GM23338 (cell line): ENCODE measurements at regions not wholly inside any gene's neighbourhood (a gene's known extent, or its start where the extent isn't known, plus 50 kb on each side); places are given as distances from the start of the nearest gene placed in this dataset.

ENCODE experiments used
- ATAC-seq: fragments of 200-7000 bp; cut with Tn5 transposase; 3 replicates; pipeline ENCODE4 v1.9.1; 2020
- DNase-seq: peaks from one replicate; pipeline ENCODE4 v3.0.0-alpha.2; 2015; ENCODE audit warnings: low spot score
- H2AFZ ChIP-seq: fragments of 200-600 bp; sonication (generic); 2 replicates; pipeline ENCODE4 v1.8.0; 2016; ENCODE audit warnings: antibody characterized with exemption, mild to moderate bottlenecking, moderate library complexity
- H3F3A ChIP-seq: fragments of 200-600 bp; sonication (generic); replicated peaks from 2 replicates; pipeline ENCODE4 v1.8.0; 2017; ENCODE audit warnings: antibody characterized with exemption, mixed run types, low read depth
- H3K27ac ChIP-seq: fragments of 200-600 bp; sonication (generic); 2 replicates; pipeline ENCODE4 v1.6.1; 2016; ENCODE audit warnings: low read depth
- H3K27me3 ChIP-seq: fragments of 200-600 bp; sonication (generic); 2 replicates; pipeline ENCODE4 v1.8.0; 2016; ENCODE audit warnings: mild to moderate bottlenecking, mixed run types, moderate library complexity; ENCODE audit not compliant: insufficient read depth
- H3K36me3 ChIP-seq: fragments of 200-600 bp; sonication (generic); 2 replicates; pipeline ENCODE4 v1.8.0; 2016; ENCODE audit warnings: mild to moderate bottlenecking; ENCODE audit not compliant: insufficient read depth
- H3K4me1 ChIP-seq: fragments of 200-600 bp; sonication (generic); 2 replicates; pipeline ENCODE4 v1.8.0; 2016; ENCODE audit warnings: mild to moderate bottlenecking, moderate library complexity; ENCODE audit not compliant: insufficient read depth
- H3K4me2 ChIP-seq: fragments of 200-600 bp; sonication (generic); 2 replicates; pipeline ENCODE4 v1.7.1; 2017; ENCODE audit warnings: mixed run types
- H3K4me3 ChIP-seq: fragments of 200-600 bp; sonication (generic); 2 replicates; pipeline ENCODE4 v1.6.1; 2016; ENCODE audit warnings: mixed run types
- H3K79me2 ChIP-seq: fragments of 200-600 bp; sonication (generic); replicated peaks from 2 replicates; pipeline ENCODE4 v1.8.0; 2017; ENCODE audit warnings: mild to moderate bottlenecking; ENCODE audit not compliant: insufficient read depth
- H3K9me2 ChIP-seq: fragments of 200-600 bp; sonication (generic); 2 replicates; pipeline ENCODE4 v1.8.0; 2017; ENCODE audit not compliant: insufficient read depth
- H4K20me1 ChIP-seq: fragments of 200-600 bp; sonication (generic); replicated peaks from 2 replicates; pipeline ENCODE4 v1.8.0; 2017; ENCODE audit warnings: mild to moderate bottlenecking; ENCODE audit not compliant: insufficient read depth
- H3K27ac Mint-ChIP-seq: 2 replicates; pipeline ENCODE4 v1.8.0; 2020; ENCODE audit warnings: inconsistent platforms, mild to moderate bottlenecking, moderate library complexity, mixed read lengths
- H3K27me3 Mint-ChIP-seq: 3 replicates; pipeline ENCODE4 v1.8.0; 2022; ENCODE audit warnings: low read depth, mild to moderate bottlenecking, moderate library complexity, mixed read lengths, inconsistent platforms; ENCODE audit not compliant: insufficient read depth, poor library complexity
- H3K36me3 Mint-ChIP-seq: 3 replicates; pipeline ENCODE4 v1.8.0; 2021; ENCODE audit warnings: low read depth, mild to moderate bottlenecking, inconsistent platforms, moderate library complexity, mixed read lengths
- H3K4me1 Mint-ChIP-seq: 3 replicates; pipeline ENCODE4 v1.8.0; 2020; ENCODE audit warnings: mild to moderate bottlenecking, inconsistent platforms, mixed read lengths
- H3K4me3 Mint-ChIP-seq: 3 replicates; pipeline ENCODE4 v1.8.0; 2021; ENCODE audit warnings: moderate library complexity, mild to moderate bottlenecking, inconsistent platforms, mixed read lengths
- H3K9me3 Mint-ChIP-seq: 3 replicates; pipeline ENCODE4 v1.8.0; 2020; ENCODE audit warnings: moderate library complexity, mild to moderate bottlenecking, inconsistent platforms, mixed read lengths
- CREB1 ChIP-seq: fragments of 250-450 bp; sonication (Bioruptor Pico); IDR thresholded peaks from 2 replicates; pipeline ENCODE4 v1.5.0; 2020; ENCODE audit warnings: low read depth, mild to moderate bottlenecking, moderate library complexity
- EZH2 ChIP-seq: fragments of 200-600 bp; sonication (generic); IDR thresholded peaks from one replicate; pipeline ENCODE4 v1.8.0; 2017; ENCODE audit warnings: antibody characterized with exemption, mild to moderate bottlenecking, low read depth; ENCODE audit not compliant: unreplicated experiment
- EZH2phosphoT487 ChIP-seq: fragments of 200-600 bp; sonication (generic); IDR thresholded peaks from one replicate; pipeline ENCODE4 v1.8.1; 2018; ENCODE audit warnings: antibody characterized with exemption; ENCODE audit not compliant: unreplicated experiment
- JUNB ChIP-seq: IDR thresholded peaks from one replicate; pipeline ENCODE4 v1.6.1; 2016; ENCODE audit warnings: antibody characterized with exemption; ENCODE audit not compliant: unreplicated experiment
- NANOG ChIP-seq: IDR thresholded peaks from 2 replicates; pipeline ENCODE4 v1.6.1; 2016; ENCODE audit warnings: antibody characterized with exemption, borderline replicate concordance
- POLR2AphosphoS5 ChIP-seq: IDR thresholded peaks from 2 replicates; pipeline ENCODE4 v1.6.1; 2016; ENCODE audit warnings: antibody characterized with exemption, low read depth
- STAT1 ChIP-seq: IDR thresholded peaks from one replicate; pipeline ENCODE4 v1.6.1; 2016; ENCODE audit warnings: antibody characterized with exemption; ENCODE audit not compliant: unreplicated experiment
- ZNF114 ChIP-seq: fragments of 250-450 bp; sonication (Bioruptor Pico); IDR thresholded peaks from 2 replicates; pipeline ENCODE4 v1.5.0; 2020; ENCODE audit warnings: mild to moderate bottlenecking, moderate library complexity
- ZNF331 ChIP-seq: fragments of 250-450 bp; sonication (Bioruptor Pico); IDR thresholded peaks from 2 replicates; pipeline ENCODE4 v1.5.0; 2020; ENCODE audit warnings: low read depth, mild to moderate bottlenecking, moderate library complexity
- TF ChIP-seq, protein P1 (sequence below): IDR thresholded peaks from 2 replicates; pipeline ENCODE4 v1.6.1; 2016; ENCODE audit warnings: antibody characterized with exemption
- TF ChIP-seq, protein P2 (sequence below), 2 experiments: fragments of 200-600 bp in 1 of 2; sonication (generic) in 1 of 2; conservative IDR thresholded peaks; 2 replicates each; pipeline versions ENCODE4 v1.5.1 to v1.6.1; 2016 to 2017; ENCODE audit warnings: antibody characterized with exemption in 2 of 2, low read depth in 2 of 2, mild to moderate bottlenecking in 2 of 2, moderate library complexity in 1 of 2
- TF ChIP-seq, protein P3 (sequence below): IDR thresholded peaks from one replicate; pipeline ENCODE4 v1.6.1; 2018; ENCODE audit warnings: antibody characterized with exemption; ENCODE audit not compliant: unreplicated experiment
- TF ChIP-seq, protein P4 (sequence below): fragments of 250-450 bp; sonication (Bioruptor Pico); IDR thresholded peaks from 2 replicates; pipeline ENCODE4 v1.5.0; 2020; ENCODE audit warnings: mild to moderate bottlenecking, moderate library complexity

DNA sequence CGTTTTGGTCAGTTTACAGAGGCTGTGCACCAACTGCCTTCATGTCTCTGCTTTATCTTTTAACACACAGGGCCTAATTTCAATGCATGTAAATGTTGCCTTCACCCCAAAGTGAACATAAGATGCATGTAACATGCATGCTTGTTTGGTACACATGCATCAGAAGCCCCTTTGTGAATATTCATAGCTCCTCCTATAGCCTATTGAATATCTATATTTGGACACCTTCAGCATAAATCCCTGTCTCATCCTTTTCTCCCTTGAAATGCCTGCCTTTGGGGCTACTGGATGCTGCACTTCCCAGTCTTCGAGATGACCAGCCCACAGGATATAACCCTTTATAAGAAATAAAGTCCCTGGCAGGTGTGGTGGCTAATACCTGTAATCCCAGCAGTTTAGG, 57.7 kb upstream of the FAM181A start:
- Mint-ChIP-seq H3K4me3 (no peak overlapping the region), H3K36me3 (peaks cover 6% of the 10 kb centered on the region; the same call in 2 of the 3 replicates), H3K27ac (no peak overlapping the region), H3K4me1 (no peaks in the 10 kb centered on the region), H3K9me3 (peaks cover 7% of the 10 kb centered on the region), H3K27me3 (peaks cover 1% of the 10 kb centered on the region)
- Histone ChIP-seq H3K4me3 (no peak overlapping the region), H3K27me3 (no peaks in the 10 kb centered on the region), H3F3A (no peaks in the 10 kb centered on the region), H3K36me3 (no peaks in the 10 kb centered on the region), H3K79me2 (no peaks in the 10 kb centered on the region), H3K4me1 (no peaks in the 10 kb centered on the region), H2AFZ (no peak overlapping the region), H3K27ac (no peak overlapping the region), H3K4me2 (no peak overlapping the region), H3K9me2 (no peaks in the 10 kb centered on the region), H4K20me1 (no peaks in the 10 kb centered on the region)
- TF ChIP-seq, protein P1, sequence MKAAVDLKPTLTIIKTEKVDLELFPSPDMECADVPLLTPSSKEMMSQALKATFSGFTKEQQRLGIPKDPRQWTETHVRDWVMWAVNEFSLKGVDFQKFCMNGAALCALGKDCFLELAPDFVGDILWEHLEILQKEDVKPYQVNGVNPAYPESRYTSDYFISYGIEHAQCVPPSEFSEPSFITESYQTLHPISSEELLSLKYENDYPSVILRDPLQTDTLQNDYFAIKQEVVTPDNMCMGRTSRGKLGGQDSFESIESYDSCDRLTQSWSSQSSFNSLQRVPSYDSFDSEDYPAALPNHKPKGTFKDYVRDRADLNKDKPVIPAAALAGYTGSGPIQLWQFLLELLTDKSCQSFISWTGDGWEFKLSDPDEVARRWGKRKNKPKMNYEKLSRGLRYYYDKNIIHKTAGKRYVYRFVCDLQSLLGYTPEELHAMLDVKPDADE: no peak
- no peak for TF ChIP-seq CREB1 (CRISPR knock-in tag)
- TF ChIP-seq, protein P2, sequence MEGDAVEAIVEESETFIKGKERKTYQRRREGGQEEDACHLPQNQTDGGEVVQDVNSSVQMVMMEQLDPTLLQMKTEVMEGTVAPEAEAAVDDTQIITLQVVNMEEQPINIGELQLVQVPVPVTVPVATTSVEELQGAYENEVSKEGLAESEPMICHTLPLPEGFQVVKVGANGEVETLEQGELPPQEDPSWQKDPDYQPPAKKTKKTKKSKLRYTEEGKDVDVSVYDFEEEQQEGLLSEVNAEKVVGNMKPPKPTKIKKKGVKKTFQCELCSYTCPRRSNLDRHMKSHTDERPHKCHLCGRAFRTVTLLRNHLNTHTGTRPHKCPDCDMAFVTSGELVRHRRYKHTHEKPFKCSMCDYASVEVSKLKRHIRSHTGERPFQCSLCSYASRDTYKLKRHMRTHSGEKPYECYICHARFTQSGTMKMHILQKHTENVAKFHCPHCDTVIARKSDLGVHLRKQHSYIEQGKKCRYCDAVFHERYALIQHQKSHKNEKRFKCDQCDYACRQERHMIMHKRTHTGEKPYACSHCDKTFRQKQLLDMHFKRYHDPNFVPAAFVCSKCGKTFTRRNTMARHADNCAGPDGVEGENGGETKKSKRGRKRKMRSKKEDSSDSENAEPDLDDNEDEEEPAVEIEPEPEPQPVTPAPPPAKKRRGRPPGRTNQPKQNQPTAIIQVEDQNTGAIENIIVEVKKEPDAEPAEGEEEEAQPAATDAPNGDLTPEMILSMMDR (conservative IDR thresholded peaks at IDR 0.05; ENCODE audit: low read depth in 2 of 2): no peak
- no peak for TF ChIP-seq JUNB
- no peak for TF ChIP-seq ZNF331
- no peak for TF ChIP-seq ZNF114 (CRISPR knock-in tag)
- TF ChIP-seq EZH2phosphoT487: no peak
- TF ChIP-seq POLR2AphosphoS5: no peak
- TF ChIP-seq, protein P3, sequence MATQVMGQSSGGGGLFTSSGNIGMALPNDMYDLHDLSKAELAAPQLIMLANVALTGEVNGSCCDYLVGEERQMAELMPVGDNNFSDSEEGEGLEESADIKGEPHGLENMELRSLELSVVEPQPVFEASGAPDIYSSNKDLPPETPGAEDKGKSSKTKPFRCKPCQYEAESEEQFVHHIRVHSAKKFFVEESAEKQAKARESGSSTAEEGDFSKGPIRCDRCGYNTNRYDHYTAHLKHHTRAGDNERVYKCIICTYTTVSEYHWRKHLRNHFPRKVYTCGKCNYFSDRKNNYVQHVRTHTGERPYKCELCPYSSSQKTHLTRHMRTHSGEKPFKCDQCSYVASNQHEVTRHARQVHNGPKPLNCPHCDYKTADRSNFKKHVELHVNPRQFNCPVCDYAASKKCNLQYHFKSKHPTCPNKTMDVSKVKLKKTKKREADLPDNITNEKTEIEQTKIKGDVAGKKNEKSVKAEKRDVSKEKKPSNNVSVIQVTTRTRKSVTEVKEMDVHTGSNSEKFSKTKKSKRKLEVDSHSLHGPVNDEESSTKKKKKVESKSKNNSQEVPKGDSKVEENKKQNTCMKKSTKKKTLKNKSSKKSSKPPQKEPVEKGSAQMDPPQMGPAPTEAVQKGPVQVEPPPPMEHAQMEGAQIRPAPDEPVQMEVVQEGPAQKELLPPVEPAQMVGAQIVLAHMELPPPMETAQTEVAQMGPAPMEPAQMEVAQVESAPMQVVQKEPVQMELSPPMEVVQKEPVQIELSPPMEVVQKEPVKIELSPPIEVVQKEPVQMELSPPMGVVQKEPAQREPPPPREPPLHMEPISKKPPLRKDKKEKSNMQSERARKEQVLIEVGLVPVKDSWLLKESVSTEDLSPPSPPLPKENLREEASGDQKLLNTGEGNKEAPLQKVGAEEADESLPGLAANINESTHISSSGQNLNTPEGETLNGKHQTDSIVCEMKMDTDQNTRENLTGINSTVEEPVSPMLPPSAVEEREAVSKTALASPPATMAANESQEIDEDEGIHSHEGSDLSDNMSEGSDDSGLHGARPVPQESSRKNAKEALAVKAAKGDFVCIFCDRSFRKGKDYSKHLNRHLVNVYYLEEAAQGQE: no peak
- TF ChIP-seq NANOG: no peak
- TF ChIP-seq, protein P4, sequence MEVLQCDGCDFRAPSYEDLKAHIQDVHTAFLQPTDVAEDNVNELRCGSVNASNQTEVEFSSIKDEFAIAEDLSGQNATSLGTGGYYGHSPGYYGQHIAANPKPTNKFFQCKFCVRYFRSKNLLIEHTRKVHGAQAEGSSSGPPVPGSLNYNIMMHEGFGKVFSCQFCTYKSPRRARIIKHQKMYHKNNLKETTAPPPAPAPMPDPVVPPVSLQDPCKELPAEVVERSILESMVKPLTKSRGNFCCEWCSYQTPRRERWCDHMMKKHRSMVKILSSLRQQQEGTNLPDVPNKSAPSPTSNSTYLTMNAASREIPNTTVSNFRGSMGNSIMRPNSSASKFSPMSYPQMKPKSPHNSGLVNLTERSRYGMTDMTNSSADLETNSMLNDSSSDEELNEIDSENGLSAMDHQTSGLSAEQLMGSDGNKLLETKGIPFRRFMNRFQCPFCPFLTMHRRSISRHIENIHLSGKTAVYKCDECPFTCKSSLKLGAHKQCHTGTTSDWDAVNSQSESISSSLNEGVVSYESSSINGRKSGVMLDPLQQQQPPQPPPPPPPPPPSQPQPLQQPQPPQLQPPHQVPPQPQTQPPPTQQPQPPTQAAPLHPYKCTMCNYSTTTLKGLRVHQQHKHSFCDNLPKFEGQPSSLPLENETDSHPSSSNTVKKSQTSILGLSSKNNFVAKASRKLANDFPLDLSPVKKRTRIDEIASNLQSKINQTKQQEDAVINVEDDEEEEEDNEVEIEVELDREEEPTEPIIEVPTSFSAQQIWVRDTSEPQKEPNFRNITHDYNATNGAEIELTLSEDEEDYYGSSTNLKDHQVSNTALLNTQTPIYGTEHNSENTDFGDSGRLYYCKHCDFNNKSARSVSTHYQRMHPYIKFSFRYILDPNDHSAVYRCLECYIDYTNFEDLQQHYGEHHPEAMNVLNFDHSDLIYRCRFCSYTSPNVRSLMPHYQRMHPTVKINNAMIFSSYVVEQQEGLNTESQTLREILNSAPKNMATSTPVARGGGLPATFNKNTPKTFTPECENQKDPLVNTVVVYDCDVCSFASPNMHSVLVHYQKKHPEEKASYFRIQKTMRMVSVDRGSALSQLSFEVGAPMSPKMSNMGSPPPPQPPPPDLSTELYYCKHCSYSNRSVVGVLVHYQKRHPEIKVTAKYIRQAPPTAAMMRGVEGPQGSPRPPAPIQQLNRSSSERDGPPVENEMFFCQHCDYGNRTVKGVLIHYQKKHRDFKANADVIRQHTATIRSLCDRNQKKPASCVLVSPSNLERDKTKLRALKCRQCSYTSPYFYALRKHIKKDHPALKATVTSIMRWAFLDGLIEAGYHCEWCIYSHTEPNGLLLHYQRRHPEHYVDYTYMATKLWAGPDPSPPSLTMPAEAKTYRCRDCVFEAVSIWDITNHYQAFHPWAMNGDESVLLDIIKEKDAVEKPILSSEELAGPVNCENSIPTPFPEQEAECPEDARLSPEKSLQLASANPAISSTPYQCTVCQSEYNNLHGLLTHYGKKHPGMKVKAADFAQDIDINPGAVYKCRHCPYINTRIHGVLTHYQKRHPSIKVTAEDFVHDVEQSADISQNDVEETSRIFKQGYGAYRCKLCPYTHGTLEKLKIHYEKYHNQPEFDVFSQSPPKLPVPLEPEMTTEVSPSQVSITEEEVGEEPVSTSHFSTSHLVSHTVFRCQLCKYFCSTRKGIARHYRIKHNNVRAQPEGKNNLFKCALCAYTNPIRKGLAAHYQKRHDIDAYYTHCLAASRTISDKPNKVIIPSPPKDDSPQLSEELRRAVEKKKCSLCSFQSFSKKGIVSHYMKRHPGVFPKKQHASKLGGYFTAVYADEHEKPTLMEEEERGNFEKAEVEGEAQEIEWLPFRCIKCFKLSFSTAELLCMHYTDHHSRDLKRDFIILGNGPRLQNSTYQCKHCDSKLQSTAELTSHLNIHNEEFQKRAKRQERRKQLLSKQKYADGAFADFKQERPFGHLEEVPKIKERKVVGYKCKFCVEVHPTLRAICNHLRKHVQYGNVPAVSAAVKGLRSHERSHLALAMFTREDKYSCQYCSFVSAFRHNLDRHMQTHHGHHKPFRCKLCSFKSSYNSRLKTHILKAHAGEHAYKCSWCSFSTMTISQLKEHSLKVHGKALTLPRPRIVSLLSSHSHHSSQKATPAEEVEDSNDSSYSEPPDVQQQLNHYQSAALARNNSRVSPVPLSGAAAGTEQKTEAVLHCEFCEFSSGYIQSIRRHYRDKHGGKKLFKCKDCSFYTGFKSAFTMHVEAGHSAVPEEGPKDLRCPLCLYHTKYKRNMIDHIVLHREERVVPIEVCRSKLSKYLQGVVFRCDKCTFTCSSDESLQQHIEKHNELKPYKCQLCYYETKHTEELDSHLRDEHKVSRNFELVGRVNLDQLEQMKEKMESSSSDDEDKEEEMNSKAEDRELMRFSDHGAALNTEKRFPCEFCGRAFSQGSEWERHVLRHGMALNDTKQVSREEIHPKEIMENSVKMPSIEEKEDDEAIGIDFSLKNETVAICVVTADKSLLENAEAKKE: no peak
- no peak for TF ChIP-seq STAT1
- TF ChIP-seq EZH2: no peak
- DNase-seq (no peak), ATAC-seq (no peak)
